GM19438 (cell line): ENCODE measurements at regions not wholly inside any gene's neighbourhood (a gene's known extent, or its start where the extent isn't known, plus 50 kb on each side); places are given as distances from the start of the nearest gene placed in this dataset.
A peak's percentile ranks its signal among the peaks of the same experiment; 100 is the strongest.
"Not testable (repeated sequence)": the region's sequence is repeated elsewhere in the genome, so short reads cannot be mapped to it uniquely, and the experiment has no call there.

Experiments used
- ATAC-seq: cut with Tn5 transposase; IDR thresholded peaks from one replicate; pipeline ENCODE4 v1.9.1; 2021; ENCODE audit warnings: low read depth; ENCODE audit not compliant: unreplicated experiment

- no peak for ATAC-seq
These were observed 57.1 kb downstream of the GRIN2B start for GRCh38 chr12:13924286-13924685.

GRCh38 chr12:13918897-13919296, 62.5 kb downstream of the GRIN2B start:
- ATAC-seq, result no peak

DNA sequence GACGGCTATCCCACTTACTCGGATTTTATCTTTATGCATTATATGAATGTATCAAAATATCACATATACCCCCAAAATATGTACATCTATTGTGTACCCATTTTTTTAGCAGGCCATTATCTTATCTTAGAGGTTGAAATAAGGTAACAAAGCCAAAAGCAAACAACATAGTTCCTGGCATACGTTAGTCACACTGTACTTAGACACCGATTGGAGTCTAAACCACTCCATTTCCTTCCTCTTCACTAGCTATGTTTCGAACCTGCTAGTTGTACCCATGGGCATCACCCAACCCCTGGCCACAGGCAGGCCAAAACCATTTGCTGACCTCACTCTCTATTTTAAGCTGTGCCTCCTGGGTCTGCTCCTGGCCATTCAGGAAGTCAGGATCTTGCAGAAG, 66.3 kb downstream of the GRIN2B start:
- no peak for ATAC-seq

GRCh38 chr12:13913371-13913770, 68.0 kb downstream of the GRIN2B start:
- no peak for ATAC-seq

DNA sequence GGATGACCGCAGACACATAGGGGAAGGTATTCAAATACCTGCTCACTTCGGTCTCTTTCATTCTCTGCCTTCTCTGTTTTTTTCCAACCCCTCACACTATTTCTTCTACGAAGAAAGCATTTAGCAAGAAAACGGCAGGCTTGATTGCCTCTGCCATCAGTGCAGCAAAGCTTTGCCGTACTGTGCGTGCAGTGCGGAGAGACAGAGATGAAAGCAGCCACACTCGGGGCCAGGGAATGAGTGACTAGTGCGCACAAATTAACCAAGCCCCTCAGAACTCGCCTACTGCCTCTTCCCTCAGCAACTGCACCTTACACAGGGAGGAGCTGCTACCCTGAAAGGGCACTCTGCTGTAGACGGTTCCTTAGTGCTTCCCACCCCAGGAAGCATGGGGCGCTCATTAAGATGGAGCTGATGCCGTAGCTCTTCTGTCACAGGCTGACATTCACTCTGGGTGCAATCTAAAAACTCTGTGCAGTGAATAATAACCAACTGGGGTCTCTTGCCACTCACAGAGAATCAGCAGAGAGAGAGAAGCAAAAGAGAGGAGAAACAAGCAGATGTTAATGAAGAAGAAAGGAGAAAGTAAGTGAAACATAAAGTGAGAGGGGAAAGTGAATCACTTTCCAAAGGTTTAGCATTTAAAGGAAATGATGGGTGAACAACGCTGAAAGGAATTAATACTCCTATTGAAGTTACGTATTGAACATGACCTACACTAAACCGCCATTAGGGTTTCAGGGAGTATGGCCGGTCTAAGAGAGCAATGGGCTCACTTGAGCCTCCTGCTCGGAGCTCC, 69.4 kb downstream of the GRIN2B start:
- no peak for ATAC-seq

- ATAC-seq, result no peak
These were observed 75.6 kb downstream of the GRIN2B start for GRCh38 chr12:13905794-13906193.

- no peak for ATAC-seq
These were observed 80.7 kb downstream of the GRIN2B start for GRCh38 chr12:13900718-13901117.

GRCh38 chr12:13898387-13898786, 83.0 kb downstream of the GRIN2B start:
- ATAC-seq, result not testable (repeated sequence)

GRCh38 chr12:13897811-13898210, 83.6 kb downstream of the GRIN2B start:
- ATAC-seq, result no peak

GRCh38 chr12:13896063-13896626, 85.3 kb downstream of the GRIN2B start:
- no peak for ATAC-seq

GRCh38 chr12:13891902-13892301, 89.5 kb downstream of the GRIN2B start:
- ATAC-seq, result no peak

DNA sequence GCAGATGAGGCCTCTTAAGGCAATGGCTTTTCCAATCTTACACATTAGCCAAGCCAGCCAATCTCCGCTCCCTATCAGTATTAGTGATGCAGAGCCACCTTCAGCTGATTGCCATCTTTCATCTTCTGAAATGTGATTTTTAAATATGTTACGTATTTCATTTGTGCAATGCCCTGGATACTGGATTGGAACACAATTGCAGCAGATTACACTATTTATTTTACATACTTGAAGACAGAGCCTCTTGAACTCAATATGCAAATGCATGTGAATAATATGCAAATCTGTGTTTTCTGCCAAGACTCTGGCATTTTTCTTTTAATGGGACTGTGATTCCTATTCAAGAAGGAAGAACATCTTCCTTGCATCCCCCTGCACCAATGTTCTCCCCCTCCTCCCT, 90.5 kb downstream of the GRIN2B start:
- no peak for ATAC-seq

DNA sequence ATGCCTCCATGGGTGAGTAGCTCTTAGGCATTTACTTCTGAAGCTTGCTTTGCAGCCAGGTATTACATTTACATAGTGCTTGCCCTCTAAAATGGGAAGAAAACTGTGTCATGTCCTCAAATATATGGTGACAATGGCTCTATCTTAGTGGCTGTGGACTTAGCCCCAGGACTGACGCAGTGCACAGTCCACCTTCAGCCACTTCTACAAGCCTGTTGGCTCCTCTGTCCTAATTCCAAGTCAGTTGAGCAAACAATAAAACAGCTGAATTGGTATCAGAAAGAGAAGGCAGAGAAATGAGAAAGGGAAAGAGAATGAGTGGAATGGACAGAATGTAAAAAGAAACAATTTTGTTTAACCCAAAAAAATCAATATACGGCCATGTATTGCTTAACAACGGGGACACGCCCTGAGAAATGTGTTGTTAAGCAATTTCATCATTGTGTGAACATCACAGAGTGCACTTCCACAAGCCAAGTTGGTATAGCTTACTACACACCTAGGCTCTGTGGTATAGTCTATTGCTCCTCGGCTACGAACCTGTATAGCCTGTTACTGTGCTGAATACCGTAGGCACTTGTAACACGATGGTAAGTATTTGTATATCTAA, 93.5 kb downstream of the GRIN2B start:
- ATAC-seq, result no peak

DNA sequence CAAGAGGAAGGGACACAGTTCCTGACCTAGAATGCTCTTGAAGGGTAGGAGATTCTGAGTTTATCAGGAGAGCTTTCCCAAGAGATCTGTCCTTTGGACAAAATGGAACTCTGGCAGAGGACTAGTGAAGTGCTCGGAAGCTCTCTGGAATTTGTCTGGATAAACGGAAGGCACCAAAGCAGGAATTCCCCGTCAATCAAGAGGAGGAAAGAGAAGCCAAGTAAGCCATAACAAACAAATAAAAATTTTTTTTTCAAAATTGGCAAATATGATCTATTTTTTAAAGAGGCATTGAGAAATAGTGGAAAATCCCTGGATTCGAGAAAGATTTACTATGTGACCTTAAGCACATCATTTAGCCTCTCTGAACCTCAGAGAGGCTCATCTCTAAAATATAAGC, 99.2 kb downstream of the GRIN2B start:
- no peak for ATAC-seq

DNA sequence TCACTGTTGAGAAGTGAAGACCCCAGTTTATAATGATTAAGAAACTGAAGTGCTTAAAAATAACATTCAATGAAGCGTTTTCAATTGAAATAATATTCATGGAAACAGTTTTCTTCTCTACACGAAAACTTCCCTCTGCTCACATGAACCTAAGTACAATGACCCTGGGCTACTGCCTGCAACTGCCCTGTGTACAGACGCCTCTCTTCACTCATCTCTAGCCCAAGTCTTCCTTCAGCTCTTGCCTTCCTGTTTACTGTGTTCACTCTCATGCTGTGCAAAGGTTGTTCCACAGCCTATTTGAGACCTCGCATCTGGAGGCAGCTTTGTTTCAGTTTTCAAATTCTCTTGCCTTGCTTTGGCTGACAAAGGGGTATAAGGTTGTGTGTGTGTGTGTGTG, 100.8 kb downstream of the GRIN2B start:
- no peak for ATAC-seq

DNA sequence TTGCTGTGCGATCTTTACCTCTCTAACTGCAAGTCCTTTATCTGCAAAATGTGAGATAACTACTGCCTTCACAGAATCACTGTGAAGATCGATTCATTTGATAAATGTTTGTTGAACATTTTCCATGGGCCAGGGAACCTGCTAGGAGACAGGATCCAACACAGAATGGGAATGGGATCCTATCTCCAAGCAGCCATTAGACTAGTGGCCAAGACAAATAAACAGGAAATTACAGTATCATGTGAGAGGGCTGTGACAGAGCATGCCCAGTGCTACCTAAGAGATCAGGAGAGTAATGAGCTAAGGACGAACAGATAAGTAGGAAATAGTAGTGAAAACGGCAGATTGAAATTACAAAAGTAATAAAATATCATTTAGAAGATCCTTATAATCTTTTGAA, 105.7 kb downstream of the GRIN2B start:
- no peak for ATAC-seq

GRCh38 chr12:13870255-13870654, 111.1 kb downstream of the GRIN2B start:
- no peak for ATAC-seq

DNA sequence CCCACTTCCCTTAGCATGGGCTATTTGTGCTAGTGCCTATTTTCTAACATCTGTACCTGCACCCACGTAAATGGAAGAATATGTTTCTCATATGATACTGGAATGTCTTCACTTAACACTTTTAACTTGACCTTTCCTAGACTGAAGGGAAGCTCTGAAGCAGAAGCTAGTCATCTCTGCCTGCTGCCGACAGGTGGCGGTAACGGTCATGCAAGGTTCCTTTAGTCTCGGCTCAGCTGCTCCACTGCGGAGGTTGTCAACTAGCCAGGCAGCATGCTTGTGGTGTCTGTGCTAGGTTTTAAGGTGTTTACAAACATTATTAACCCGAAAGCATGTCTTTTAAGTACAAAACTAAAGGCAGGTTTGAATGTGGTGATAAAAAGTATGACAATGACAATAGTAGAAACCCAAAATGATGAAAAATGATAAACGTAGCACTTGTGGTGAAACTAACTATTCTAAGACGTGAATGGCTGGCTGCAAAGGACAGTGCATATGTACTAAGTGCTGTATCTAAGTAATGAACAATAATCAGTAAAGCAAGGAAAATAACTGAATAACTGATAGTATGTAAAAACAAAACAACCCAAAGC, 117.2 kb downstream of the GRIN2B start:
- ATAC-seq, result peak; percentile 77

- ATAC-seq, result no peak
These were observed 123.7 kb downstream of the GRIN2B start for GRCh38 chr12:13857750-13858149.

GRCh38 chr12:13853471-13853870, 127.9 kb downstream of the GRIN2B start:
- ATAC-seq, result no peak

GRCh38 chr12:13851828-13852227, 129.6 kb downstream of the GRIN2B start:
- ATAC-seq, result no peak

- ATAC-seq, result no peak
These were observed 131.9 kb downstream of the GRIN2B start for GRCh38 chr12:13849456-13849855.
